ENCODE measurements at regions not wholly inside any gene's neighbourhood (a gene's known extent, or its start where the extent isn't known, plus 50 kb on each side); places are given as distances from the start of the nearest gene placed in this dataset.

DNA sequence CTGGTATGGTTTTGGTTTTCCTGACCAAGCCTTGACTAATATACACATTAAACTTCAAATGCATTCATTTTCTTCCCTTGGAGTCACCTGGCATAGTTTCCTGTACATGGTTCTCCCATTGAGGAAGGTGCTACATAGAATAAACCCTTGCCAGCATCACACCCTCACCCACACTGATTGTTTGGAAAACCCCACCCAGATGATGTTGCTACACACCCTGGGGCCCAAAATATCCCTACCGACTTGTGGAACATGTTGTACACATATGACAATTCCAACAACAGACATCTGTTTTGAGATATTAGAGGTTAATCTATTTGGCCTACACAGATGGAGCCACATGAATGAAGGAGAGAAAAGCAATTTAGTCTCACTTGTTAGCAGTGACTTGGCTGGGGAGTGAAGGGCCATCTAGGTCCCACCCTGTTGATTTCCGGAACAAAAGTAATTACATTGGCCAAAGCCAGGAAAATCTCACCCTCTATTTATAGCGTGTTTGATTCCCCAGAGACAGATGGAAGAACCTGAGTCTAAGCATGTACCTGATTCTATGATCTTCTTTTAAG, 606.0 kb upstream of the BTBD3 start:
- WGBS: 49% methylated on average over 3 of the region's 3 CpGs
- intact Hi-C loops (cut with DNase I): no loop called here
- ATAC-seq: no peak
- H3K4me3 ChIP-seq (ENCODE audit: low read length): no peak overlapping the region
- no peaks in the 10 kb centered on the region for H3K9me3 ChIP-seq (ENCODE audit: control insufficient read depth, low read length)
- no peaks in the 10 kb centered on the region for H3K4me1 ChIP-seq (ENCODE audit: control insufficient read depth, insufficient read depth, low read length)
- DNase-seq: no peak
- H3K27ac ChIP-seq (ENCODE audit: low read length): no peak overlapping the region
- H3K27me3 ChIP-seq (ENCODE audit: control insufficient read depth, insufficient read depth): no peaks in the 10 kb centered on the region

DNA sequence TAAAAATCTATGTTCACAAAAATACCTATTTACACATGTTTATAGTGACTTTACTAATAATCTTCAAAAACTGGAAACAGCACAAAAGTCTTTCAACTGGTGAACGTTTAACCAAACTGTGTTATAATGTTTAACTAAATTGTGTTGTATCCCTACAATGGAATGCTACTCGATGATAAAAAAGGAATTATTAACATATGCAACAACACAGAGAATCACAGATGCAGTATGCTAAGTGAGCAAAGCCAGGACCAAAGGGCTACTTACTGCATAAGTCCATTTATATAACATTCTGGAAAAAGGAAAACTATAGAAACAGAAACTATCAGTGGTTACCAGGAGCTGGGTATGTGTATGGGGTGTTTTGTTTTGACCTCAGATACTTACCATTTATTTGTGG, 602.2 kb upstream of the BTBD3 start:
- Histone ChIP-seq H3K9me3 (ENCODE audit: control insufficient read depth, low read length) (no peaks in the 10 kb centered on the region), H3K27ac (ENCODE audit: low read length) (no peak overlapping the region), H3K27me3 (ENCODE audit: control insufficient read depth, insufficient read depth) (no peaks in the 10 kb centered on the region), H3K4me3 (ENCODE audit: low read length) (no peak overlapping the region), H3K4me1 (ENCODE audit: control insufficient read depth, insufficient read depth, low read length) (no peaks in the 10 kb centered on the region)
- intact Hi-C loops (cut with DNase I): no loop called here
- 73% methylated on average over 2 of the region's 2 CpGs for WGBS
- ATAC-seq (no peak), DNase-seq (no peak)

DNA sequence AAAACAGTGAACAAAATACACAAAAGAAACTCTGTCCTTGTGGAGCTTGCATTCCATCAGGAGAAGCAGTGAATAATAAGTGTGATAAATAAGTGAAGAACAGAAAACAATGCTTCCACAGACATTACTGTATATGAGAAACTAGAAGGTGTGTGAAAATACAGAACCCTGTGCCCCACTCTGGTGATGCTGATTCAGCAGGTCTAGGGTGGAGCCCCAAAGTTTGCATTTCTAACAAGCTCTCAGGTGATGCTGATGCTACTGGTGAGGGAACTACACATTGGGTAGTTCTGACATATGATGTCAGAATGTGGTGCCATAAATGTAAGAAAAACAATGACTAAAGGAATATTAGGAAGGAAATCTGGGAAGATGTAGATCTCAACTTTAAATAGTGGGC, 601.4 kb upstream of the BTBD3 start:
- H3K4me1 ChIP-seq (ENCODE audit: control insufficient read depth, insufficient read depth, low read length): no peaks in the 10 kb centered on the region
- no peaks in the 10 kb centered on the region for H3K27me3 ChIP-seq (ENCODE audit: control insufficient read depth, insufficient read depth)
- DNase-seq: no peak
- no peak overlapping the region for H3K27ac ChIP-seq (ENCODE audit: low read length)
- H3K9me3 ChIP-seq (ENCODE audit: control insufficient read depth, low read length): no peaks in the 10 kb centered on the region
- H3K4me3 ChIP-seq (ENCODE audit: low read length): no peak overlapping the region
- intact Hi-C loops (cut with DNase I): no loop called here
- ATAC-seq: no peak

DNA sequence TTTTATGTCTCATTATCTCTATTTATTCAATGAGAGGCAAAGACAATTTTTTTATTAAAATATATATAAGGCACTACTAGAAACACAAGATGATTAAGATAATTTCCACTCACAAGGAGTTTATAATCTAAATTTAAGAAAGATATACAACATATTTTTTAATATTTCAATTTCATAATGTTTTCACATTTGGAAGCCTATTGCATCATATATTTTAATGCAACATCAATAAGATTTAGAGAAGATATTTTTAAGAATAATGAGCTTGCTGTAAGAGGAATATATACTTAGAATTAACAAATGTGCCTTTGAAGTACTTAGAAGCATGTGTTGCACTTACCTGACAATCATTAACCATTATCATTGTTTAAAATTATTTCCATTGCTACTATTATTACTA, 597.7 kb upstream of the BTBD3 start:
- intact Hi-C loops (cut with DNase I): no loop called here
- no peaks in the 10 kb centered on the region for H3K9me3 ChIP-seq (ENCODE audit: control insufficient read depth, low read length)
- no peaks in the 10 kb centered on the region for H3K4me1 ChIP-seq (ENCODE audit: control insufficient read depth, insufficient read depth, low read length)
- DNase-seq: no peak
- H3K27ac ChIP-seq (ENCODE audit: low read length): no peak overlapping the region
- ATAC-seq: no peak
- H3K27me3 ChIP-seq (ENCODE audit: control insufficient read depth, insufficient read depth): no peaks in the 10 kb centered on the region
- no peak overlapping the region for H3K4me3 ChIP-seq (ENCODE audit: low read length)

DNA sequence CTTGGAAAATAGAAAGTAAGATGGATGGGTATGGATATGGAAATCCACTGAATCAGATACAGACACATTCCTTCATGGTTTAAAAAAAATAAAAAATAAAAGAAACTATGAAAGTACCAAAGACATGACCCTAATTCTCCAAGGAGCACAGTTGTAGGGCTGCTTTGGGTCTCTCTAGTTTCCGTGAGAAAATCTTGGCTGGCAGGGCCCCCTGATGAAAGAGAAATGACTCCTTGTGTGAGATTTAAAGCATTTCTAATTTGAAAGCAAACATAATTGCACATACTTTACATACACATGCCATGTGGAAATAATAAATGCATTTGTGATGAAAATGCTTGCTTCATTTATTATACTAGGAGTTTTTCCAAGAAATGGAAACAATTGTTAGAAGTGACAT, 593.9 kb upstream of the BTBD3 start:
- 59% methylated on average over 1 of the region's 1 CpG for WGBS
- ATAC-seq (no peak), DNase-seq (no peak)
- Histone ChIP-seq H3K4me1 (ENCODE audit: control insufficient read depth, insufficient read depth, low read length) (no peaks in the 10 kb centered on the region), H3K27ac (ENCODE audit: low read length) (no peak overlapping the region), H3K9me3 (ENCODE audit: control insufficient read depth, low read length) (no peaks in the 10 kb centered on the region), H3K4me3 (ENCODE audit: low read length) (no peak overlapping the region), H3K27me3 (ENCODE audit: control insufficient read depth, insufficient read depth) (no peaks in the 10 kb centered on the region)
- intact Hi-C loops (cut with DNase I): no loop called here

DNA sequence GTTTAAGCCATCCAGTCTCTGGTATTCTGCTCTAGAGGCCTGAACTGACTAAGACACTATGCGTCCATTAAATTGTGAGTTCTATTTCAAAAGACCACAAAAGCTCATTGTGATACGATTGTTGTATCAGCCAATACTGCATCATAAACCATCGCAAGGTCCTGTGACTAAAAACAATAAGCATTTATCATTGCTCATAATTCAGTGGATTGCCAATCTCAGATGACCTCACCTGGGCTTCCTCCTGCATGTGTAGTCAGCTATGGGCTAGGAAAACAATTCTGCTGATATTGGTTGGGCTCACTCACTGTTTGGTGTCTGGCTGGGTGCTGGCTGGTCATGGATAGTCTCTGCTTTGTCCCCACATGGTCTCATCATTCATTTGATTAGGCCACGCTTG, 592.7 kb upstream of the BTBD3 start:
- intact Hi-C loops (cut with DNase I): no loop called here
- Histone ChIP-seq H3K4me1 (ENCODE audit: control insufficient read depth, insufficient read depth, low read length) (no peaks in the 10 kb centered on the region), H3K4me3 (ENCODE audit: low read length) (no peak overlapping the region), H3K27ac (ENCODE audit: low read length) (no peak overlapping the region), H3K9me3 (ENCODE audit: control insufficient read depth, low read length) (no peaks in the 10 kb centered on the region), H3K27me3 (ENCODE audit: control insufficient read depth, insufficient read depth) (no peaks in the 10 kb centered on the region)
- 94% methylated on average over 4 of the region's 4 CpGs for WGBS
- no peak for DNase-seq
- no peak for ATAC-seq

DNA sequence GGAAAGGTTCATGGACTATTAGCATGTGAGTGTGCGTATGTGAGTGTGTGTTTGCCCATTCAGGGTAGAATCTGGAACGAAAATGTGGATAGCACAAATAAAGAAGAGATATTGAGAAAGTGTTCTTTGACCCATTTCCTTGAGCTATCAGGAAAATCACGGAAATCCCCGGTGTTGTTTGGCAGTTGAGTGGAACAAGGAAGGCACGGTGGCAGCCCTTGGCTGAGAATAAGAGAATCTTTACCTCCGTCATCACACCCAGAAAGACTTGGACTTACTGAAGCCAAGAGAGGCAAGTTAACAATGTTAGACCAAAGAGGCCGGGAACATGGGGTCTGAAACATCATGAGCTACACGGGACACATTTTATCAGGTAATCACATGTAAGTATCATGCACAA, 588.9 kb upstream of the BTBD3 start:
- H3K4me3 ChIP-seq (ENCODE audit: low read length): no peak overlapping the region
- no peak for DNase-seq
- no peak overlapping the region for H3K27ac ChIP-seq (ENCODE audit: low read length)
- intact Hi-C loops (cut with DNase I): no loop called here
- no peaks in the 10 kb centered on the region for H3K4me1 ChIP-seq (ENCODE audit: control insufficient read depth, insufficient read depth, low read length)
- H3K9me3 ChIP-seq (ENCODE audit: control insufficient read depth, low read length): no peaks in the 10 kb centered on the region
- ATAC-seq: no peak
- WGBS: 82% methylated on average over 8 of the region's 8 CpGs
- H3K27me3 ChIP-seq (ENCODE audit: control insufficient read depth, insufficient read depth): no peaks in the 10 kb centered on the region

DNA sequence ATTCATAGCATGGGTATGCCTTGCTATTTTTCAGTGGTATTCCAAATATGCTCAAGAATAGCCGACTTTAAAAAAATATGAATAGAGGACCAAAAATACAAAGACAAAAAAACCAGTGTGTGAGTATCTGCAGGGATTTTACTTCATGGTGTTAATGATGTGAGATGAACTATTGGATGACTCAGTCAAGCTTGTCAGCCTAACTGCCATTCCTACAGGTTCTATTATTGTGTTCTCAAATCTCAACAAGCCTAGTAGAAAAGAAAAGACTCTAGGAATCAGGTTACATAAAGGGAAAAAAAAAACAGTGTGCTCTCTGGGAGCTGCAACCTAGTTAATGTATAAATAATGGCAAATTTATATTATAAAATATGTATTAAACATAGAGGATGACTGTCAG, 588.4 kb upstream of the BTBD3 start:
- H3K27ac ChIP-seq (ENCODE audit: low read length): no peak overlapping the region
- 74% methylated on average over 1 of the region's 1 CpG for WGBS

DNA sequence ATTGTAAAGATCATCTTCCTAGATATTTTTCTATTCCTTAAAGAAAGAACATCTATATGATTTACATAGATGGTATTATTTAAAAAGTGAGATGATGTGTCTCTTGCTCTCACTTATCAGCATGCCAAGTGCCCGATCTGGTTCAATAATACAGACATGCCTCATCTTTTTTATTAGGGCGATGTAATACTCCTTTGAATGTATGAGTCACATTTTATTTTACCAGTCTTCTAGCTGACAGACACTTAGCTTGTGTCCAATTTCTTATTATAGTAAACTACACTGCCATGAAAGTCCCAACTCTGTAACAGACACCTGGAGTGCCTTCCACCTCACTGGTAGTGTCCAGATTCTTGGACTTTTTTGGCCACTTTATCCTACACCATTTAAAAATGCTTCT, 586.6 kb upstream of the BTBD3 start:
- intact Hi-C loops (cut with DNase I): no loop called here
- Histone ChIP-seq H3K4me1 (ENCODE audit: control insufficient read depth, insufficient read depth, low read length) (no peaks in the 10 kb centered on the region), H3K27ac (ENCODE audit: low read length) (no peak overlapping the region), H3K9me3 (ENCODE audit: control insufficient read depth, low read length) (no peaks in the 10 kb centered on the region), H3K27me3 (ENCODE audit: control insufficient read depth, insufficient read depth) (no peaks in the 10 kb centered on the region), H3K4me3 (ENCODE audit: low read length) (no peak overlapping the region)
- no peak for DNase-seq
- ATAC-seq: no peak
- 92% methylated on average over 2 of the region's 2 CpGs for WGBS

More for the DNA sequence above, 588.4 kb upstream of the BTBD3 start:
- Histone ChIP-seq H3K4me3 (ENCODE audit: low read length) (no peak overlapping the region), H3K4me1 (ENCODE audit: control insufficient read depth, insufficient read depth, low read length) (no peaks in the 10 kb centered on the region), H3K27me3 (ENCODE audit: control insufficient read depth, insufficient read depth) (no peaks in the 10 kb centered on the region), H3K9me3 (ENCODE audit: control insufficient read depth, low read length) (no peaks in the 10 kb centered on the region)
- no peak for ATAC-seq
- intact Hi-C loops (cut with DNase I): no loop called here
- DNase-seq: no peak

DNA sequence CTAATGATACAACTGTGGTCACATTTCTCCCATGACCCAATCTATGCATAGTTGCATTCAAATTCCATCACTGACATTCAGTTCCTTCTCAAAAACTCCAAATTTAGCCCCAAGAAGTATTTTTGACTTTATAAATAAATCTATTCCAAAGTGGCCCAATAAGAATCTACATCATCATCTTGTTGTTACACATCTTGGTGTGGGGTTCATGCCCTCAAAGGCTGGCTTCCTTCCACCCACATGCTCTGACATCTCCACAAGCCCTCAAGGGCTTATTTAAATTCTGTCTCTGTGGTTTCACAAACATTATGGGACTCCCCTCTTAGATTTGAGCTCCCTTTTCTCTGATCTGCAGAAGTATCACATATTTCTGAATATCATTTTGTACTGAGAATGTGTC, 585.3 kb upstream of the BTBD3 start:
- intact Hi-C loops (cut with DNase I): no loop called here

DNA sequence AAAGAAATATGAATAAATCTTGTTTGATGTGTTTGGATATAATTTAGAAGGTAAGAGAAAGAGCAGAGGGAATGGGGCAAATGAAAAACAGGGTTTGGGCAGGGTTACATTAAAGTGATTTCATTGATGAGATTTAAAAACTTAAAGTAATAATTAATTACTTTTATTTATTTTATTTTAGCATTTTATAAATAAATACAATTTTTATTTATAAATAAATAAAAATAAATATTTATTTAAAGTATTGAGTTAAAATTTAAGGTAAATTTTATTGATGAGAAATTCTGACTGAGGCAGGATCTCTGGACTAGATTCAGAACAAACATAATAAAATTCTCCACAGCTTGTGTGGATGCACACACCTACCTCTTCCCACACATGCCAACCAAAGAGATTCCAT, 584.1 kb upstream of the BTBD3 start:
- no peaks in the 10 kb centered on the region for H3K27me3 ChIP-seq (ENCODE audit: control insufficient read depth, insufficient read depth)
- ATAC-seq: no peak
- H3K4me3 ChIP-seq (ENCODE audit: low read length): no peak overlapping the region
- H3K27ac ChIP-seq (ENCODE audit: low read length): no peak overlapping the region
- no peaks in the 10 kb centered on the region for H3K4me1 ChIP-seq (ENCODE audit: control insufficient read depth, insufficient read depth, low read length)
- intact Hi-C loops (cut with DNase I): no loop called here
- no peak for DNase-seq
- no peaks in the 10 kb centered on the region for H3K9me3 ChIP-seq (ENCODE audit: control insufficient read depth, low read length)

More for the DNA sequence above, 585.3 kb upstream of the BTBD3 start:
- H3K27ac ChIP-seq (ENCODE audit: low read length): no peak overlapping the region
- no peak for DNase-seq
- no peaks in the 10 kb centered on the region for H3K9me3 ChIP-seq (ENCODE audit: control insufficient read depth, low read length)
- no peaks in the 10 kb centered on the region for H3K27me3 ChIP-seq (ENCODE audit: control insufficient read depth, insufficient read depth)
- no peak overlapping the region for H3K4me3 ChIP-seq (ENCODE audit: low read length)
- no peak for ATAC-seq
- no peaks in the 10 kb centered on the region for H3K4me1 ChIP-seq (ENCODE audit: control insufficient read depth, insufficient read depth, low read length)

DNA sequence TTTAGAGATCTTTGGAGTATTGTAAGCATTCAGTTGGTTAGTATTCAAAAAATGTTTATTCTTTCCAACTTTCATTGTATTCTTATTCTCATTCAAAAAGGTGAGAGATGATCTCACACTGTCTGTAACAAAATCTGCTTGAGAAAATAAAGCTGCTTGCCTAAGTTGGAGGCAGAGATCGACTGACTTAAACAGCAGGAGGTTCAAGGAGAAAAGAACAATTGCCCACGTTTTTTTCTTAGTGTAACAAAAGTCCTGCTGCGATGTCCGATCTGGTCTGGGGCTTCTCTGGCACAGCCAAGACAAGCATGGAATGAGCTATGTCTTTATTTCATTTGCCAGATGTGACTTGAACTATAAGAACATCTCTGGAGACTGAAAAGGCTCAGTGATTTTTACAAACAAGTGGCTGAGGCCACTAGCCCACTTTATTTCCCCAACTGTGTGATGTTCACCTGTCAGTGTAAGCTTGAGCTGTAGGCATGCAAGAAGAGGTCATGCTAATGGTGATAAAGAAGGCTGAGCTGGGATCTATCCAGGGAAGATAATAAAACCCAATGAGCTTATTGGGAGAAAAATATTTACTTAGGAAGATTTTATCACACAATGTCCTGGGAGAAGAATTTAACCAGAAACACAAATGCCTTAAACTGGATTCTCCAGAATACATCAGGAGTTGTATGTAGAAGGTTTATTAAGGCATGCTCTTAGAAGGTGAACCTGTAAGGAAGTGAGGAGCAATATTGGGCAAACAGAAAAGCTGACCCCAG, 580.1 kb upstream of the BTBD3 start:
- 46% methylated on average over 4 of the region's 4 CpGs for WGBS
- no peak for ATAC-seq
- Histone ChIP-seq H3K27ac (ENCODE audit: low read length) (no peak overlapping the region), H3K9me3 (ENCODE audit: control insufficient read depth, low read length) (no peaks in the 10 kb centered on the region), H3K4me3 (ENCODE audit: low read length) (no peak overlapping the region), H3K4me1 (ENCODE audit: control insufficient read depth, insufficient read depth, low read length) (no peaks in the 10 kb centered on the region), H3K27me3 (ENCODE audit: control insufficient read depth, insufficient read depth) (no peaks in the 10 kb centered on the region)
- intact Hi-C loops (cut with DNase I): no loop called here
- no peak for DNase-seq

All from right cardiac atrium (tissue), 5 donors.